B cell (primary cell): ENCODE measurements at regions not wholly inside any gene's neighbourhood (a gene's known extent, or its start where the extent isn't known, plus 50 kb on each side); places are given as distances from the start of the nearest gene placed in this dataset.

ENCODE experiments used
- ATAC-seq: fragments of 200-7000 bp; cut with Tn5 transposase; one replicate; pipeline ENCODE4 v1.10.0; 2021; ENCODE audit warnings: low read depth, mild to moderate bottlenecking, moderate number of reproducible peaks, moderate library complexity
- CTCF ChIA-PET: fragments of 350-600 bp; sonication (Branson Sonifier 250); formaldehyde crosslinking; loops from one replicate; lab custom pipeline; 2021; ENCODE audit warnings: antibody characterized with exemption, inconsistent platforms; lab: Charles Lee
- POLR2A ChIA-PET: fragments of 350-600 bp; sonication (Branson Sonifier 250); formaldehyde crosslinking; loops from one replicate; lab custom pipeline; 2021; ENCODE audit warnings: antibody characterized with exemption; lab: Charles Lee
- DNase-seq: peaks from one replicate; pipeline ENCODE4 v3.0.0; 2013
- H2AFZ ChIP-seq: 2 replicates; pipeline ENCODE4 v1.6.1; 2012; ENCODE audit warnings: mild to moderate bottlenecking, low read depth, low read length; ENCODE audit not compliant: insufficient read depth, poor library complexity, severe bottlenecking
- H3K27ac ChIP-seq, 2 donors: 1 replicate in 1 of 2; 2 replicates in 1 of 2; pipeline ENCODE4 v1.5.1; 2012 to 2013; ENCODE audit warnings: low read length in 2 of 2, mild to moderate bottlenecking in 2 of 2, moderate library complexity in 1 of 2
- H3K27me3 ChIP-seq, 4 experiments: fragments of 200-600 bp in 1 of 4; sonication (generic) in 1 of 4; replicated peaks in 1 of 4; 1 replicate in 2 of 4; 2 replicates in 2 of 4; pipeline versions ENCODE4 v1.6.1 to v1.7.0; 2013 to 2016; ENCODE audit warnings: low read length in 3 of 4, mild to moderate bottlenecking in 2 of 4, mixed read lengths in 1 of 4, moderate library complexity in 1 of 4; ENCODE audit not compliant: insufficient read depth in 4 of 4, control insufficient read depth in 3 of 4; ENCODE audit errors: control extremely low read depth in 1 of 4
- H3K36me3 ChIP-seq, 2 experiments: replicated peaks in 1 of 2; 1 replicate in 1 of 2; 2 replicates in 1 of 2; pipeline versions ENCODE4 v1.6.1 to v1.7.1; 2013; ENCODE audit warnings: low read length in 1 of 2; ENCODE audit not compliant: insufficient read depth in 2 of 2, control insufficient read depth in 1 of 2; ENCODE audit errors: control extremely low read depth in 1 of 2, extremely low read depth in 1 of 2
- H3K4me1 ChIP-seq, 2 donors: fragments of 200-600 bp in 1 of 2; sonication (generic) in 1 of 2; 1 replicate in 1 of 2; 2 replicates in 1 of 2; pipeline versions ENCODE4 v1.5.1 to v1.6.1; 2013 to 2017; ENCODE audit warnings: low read length in 2 of 2; ENCODE audit not compliant: control insufficient read depth in 2 of 2, insufficient read depth in 2 of 2
- H3K4me2 ChIP-seq: replicated peaks from 2 replicates; pipeline ENCODE3; 2012; ENCODE audit warnings: mild to moderate bottlenecking, low read depth, low read length; ENCODE audit not compliant: poor library complexity, severe bottlenecking
- H3K4me3 ChIP-seq, 5 experiments: fragments of 200-600 bp in 1 of 5; sonication (generic) in 1 of 5; 1 replicate in 3 of 5; 2 replicates in 2 of 5; pipeline versions ENCODE4 v1.5.1 to v1.7.0; 2011 to 2016; ENCODE audit warnings: low read length in 4 of 5, mild to moderate bottlenecking in 4 of 5, low read depth in 2 of 5, control low read depth in 1 of 5, moderate library complexity in 1 of 5; ENCODE audit not compliant: insufficient read depth in 1 of 5; ENCODE audit errors: control extremely low read depth in 1 of 5, extremely low read depth in 1 of 5
- H3K79me2 ChIP-seq: fragments of 200-600 bp; sonication (generic); one replicate; pipeline ENCODE4 v1.6.0; 2016; ENCODE audit warnings: low read length; ENCODE audit not compliant: control insufficient read depth, insufficient read depth
- H3K9ac ChIP-seq: fragments of 200-600 bp; sonication (generic); 2 replicates; pipeline ENCODE4 v1.6.1; 2017; ENCODE audit warnings: mild to moderate bottlenecking, low read length, moderate library complexity
- H3K9me3 ChIP-seq, 3 donors: one replicate each; pipeline versions ENCODE4 v1.6.1 to v1.7.1; 2013; ENCODE audit warnings: low read length in 2 of 3; ENCODE audit not compliant: control insufficient read depth in 2 of 3, insufficient read depth in 1 of 3; ENCODE audit errors: control extremely low read depth in 1 of 3
- H4K20me1 ChIP-seq: 2 replicates; pipeline ENCODE4 v1.6.0; 2012; ENCODE audit warnings: mild to moderate bottlenecking, low read length; ENCODE audit not compliant: insufficient read depth, control insufficient read depth, poor library complexity, severe bottlenecking
- H3K27ac Mint-ChIP-seq: one replicate; pipeline ENCODE4 v1.8.0; 2021; ENCODE audit warnings: mixed read lengths
- H3K27me3 Mint-ChIP-seq: one replicate; pipeline ENCODE4 v1.8.0; 2021; ENCODE audit warnings: mixed read lengths
- H3K4me1 Mint-ChIP-seq: one replicate; pipeline ENCODE4 v1.8.0; 2021; ENCODE audit warnings: mixed read lengths
- H3K4me3 Mint-ChIP-seq: one replicate; pipeline ENCODE4 v1.8.0; 2021; ENCODE audit warnings: mixed read lengths
- H3K9me3 Mint-ChIP-seq: one replicate; pipeline ENCODE4 v1.8.0; 2022; ENCODE audit warnings: mixed read lengths; ENCODE audit not compliant: insufficient read depth
- EZH2 ChIP-seq: IDR thresholded peaks from 2 replicates; pipeline ENCODE4 v1.6.1; 2012; ENCODE audit warnings: borderline replicate concordance, low read depth, mild to moderate bottlenecking, moderate library complexity, low read length; ENCODE audit not compliant: insufficient read depth, poor library complexity, severe bottlenecking
- WGBS: methylation state at CpG from one replicate; pipeline ENCODE4 v1.1.5; 2013; ENCODE audit warnings: missing lambda C conversion rate; ENCODE audit not compliant: insufficient coverage; 5-methylcytosine and 5-hydroxymethylcytosine counted together
- intact Hi-C: fragments of 100-400 bp; cut with micrococcal nuclease; formaldehyde crosslinking; loops from one replicate; pipeline ENCODE4 v1.10.0; 2022
- TF ChIP-seq, protein P1 (sequence below): fragments of 200-600 bp; IDR thresholded peaks from one replicate; pipeline ENCODE4 v1.8.0; 2022; ENCODE audit warnings: antibody characterized with exemption, mild to moderate bottlenecking

- no peaks in the 10 kb centered on the region for H4K20me1 ChIP-seq
- H3K4me2 ChIP-seq, result no peak overlapping the region
- no peak overlapping the region for H3K4me3 ChIP-seq
- no peak overlapping the region for H3K9ac ChIP-seq
- intact Hi-C loops, result no loop called here
- H3K79me2 ChIP-seq, result no peaks in the 10 kb centered on the region
- TF ChIP-seq, protein P1, sequence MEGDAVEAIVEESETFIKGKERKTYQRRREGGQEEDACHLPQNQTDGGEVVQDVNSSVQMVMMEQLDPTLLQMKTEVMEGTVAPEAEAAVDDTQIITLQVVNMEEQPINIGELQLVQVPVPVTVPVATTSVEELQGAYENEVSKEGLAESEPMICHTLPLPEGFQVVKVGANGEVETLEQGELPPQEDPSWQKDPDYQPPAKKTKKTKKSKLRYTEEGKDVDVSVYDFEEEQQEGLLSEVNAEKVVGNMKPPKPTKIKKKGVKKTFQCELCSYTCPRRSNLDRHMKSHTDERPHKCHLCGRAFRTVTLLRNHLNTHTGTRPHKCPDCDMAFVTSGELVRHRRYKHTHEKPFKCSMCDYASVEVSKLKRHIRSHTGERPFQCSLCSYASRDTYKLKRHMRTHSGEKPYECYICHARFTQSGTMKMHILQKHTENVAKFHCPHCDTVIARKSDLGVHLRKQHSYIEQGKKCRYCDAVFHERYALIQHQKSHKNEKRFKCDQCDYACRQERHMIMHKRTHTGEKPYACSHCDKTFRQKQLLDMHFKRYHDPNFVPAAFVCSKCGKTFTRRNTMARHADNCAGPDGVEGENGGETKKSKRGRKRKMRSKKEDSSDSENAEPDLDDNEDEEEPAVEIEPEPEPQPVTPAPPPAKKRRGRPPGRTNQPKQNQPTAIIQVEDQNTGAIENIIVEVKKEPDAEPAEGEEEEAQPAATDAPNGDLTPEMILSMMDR, result no peak
- no peak for TF ChIP-seq EZH2
- no peak for DNase-seq
- peaks cover 9% of the 10 kb centered on the region for H3K9me3 Mint-ChIP-seq
- no peaks in the 10 kb centered on the region for H3K27me3 Mint-ChIP-seq
- POLR2A ChIA-PET, result no interaction called here
- H3K4me3 Mint-ChIP-seq, result no peak overlapping the region
- H3K27me3 ChIP-seq, result no peaks in the 10 kb centered on the region
- 100% methylated on average over 2 of the region's 7 CpGs for WGBS
- H3K9me3 ChIP-seq, result peaks cover 0 to 6% (median 0%) of the 10 kb centered on the region in 3 donors
- CTCF ChIA-PET, result no interaction called here
- no peak overlapping the region for H3K27ac ChIP-seq
- no peak overlapping the region for H3K27ac Mint-ChIP-seq
- H3K4me1 ChIP-seq, result no peaks in the 10 kb centered on the region
- no peak for ATAC-seq
- no peaks in the 10 kb centered on the region for H3K36me3 ChIP-seq
- H3K4me1 Mint-ChIP-seq, result no peaks in the 10 kb centered on the region
- H2AFZ ChIP-seq, result no peak overlapping the region
Measured at GRCh38 chr4:59240011-59240410, 1960.1 kb upstream of the ADGRL3 start.

DNA sequence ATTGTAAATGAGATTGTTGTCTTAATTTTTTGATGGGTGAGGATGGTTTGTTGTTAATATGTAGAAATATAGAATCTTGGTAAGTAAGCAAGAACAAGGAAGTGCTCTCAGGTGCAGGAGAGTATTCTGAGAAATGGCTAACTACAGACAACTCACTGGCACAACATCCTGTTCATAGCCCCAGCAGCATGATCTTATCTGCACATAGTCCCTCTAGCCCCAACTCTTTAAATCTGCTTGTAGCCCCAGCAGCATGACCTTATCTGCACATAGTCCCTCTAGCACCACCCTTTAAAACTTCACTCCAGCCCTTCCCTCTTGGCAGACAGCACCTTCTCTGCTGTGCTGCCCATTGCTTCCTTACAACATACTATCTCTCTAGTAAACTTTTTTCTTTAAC is 1957.1 kb upstream of the ADGRL3 start:
- Histone ChIP-seq H3K4me1 (no peaks in the 10 kb centered on the region), H3K27me3 (no peaks in the 10 kb centered on the region), H3K4me3 (no peak overlapping the region), H4K20me1 (no peaks in the 10 kb centered on the region), H3K9ac (no peak overlapping the region), H3K9me3 (peaks cover 0 to 3% (median 0%) of the 10 kb centered on the region in 3 donors), H3K4me2 (no peak overlapping the region), H2AFZ (no peak overlapping the region), H3K27ac (no peak overlapping the region), H3K79me2 (no peaks in the 10 kb centered on the region), H3K36me3 (no peaks in the 10 kb centered on the region)
- TF ChIP-seq, protein P1, result no peak
- POLR2A ChIA-PET, result no interaction called here
- Mint-ChIP-seq H3K9me3 (peaks cover 6% of the 10 kb centered on the region), H3K27me3 (no peaks in the 10 kb centered on the region), H3K4me1 (no peaks in the 10 kb centered on the region), H3K4me3 (no peak overlapping the region), H3K27ac (no peak overlapping the region)
- DNase-seq (no peak), ATAC-seq (no peak)
- CTCF ChIA-PET, result no interaction called here
- intact Hi-C loops, result no loop called here
